Adipose tissue (tissue), 3 donors: ENCODE measurements at regions not wholly inside any gene's neighbourhood (a gene's known extent, or its start where the extent isn't known, plus 50 kb on each side); places are given as distances from the start of the nearest gene placed in this dataset.
"Not testable (repeated sequence)": the region's sequence is repeated elsewhere in the genome, so short reads cannot be mapped to it uniquely, and the experiment has no call there.

ENCODE experiments used
- H3K27ac ChIP-seq: one replicate; pipeline ENCODE4 v1.5.1; 2013; ENCODE audit warnings: low read depth, low read length
- WGBS, 3 donors: extraction: QIAGEN DNeasy Blood & Tissue Kit; methylation state at CpG; one replicate each; pipeline ENCODE4 v1.1.7; 2013; 5-methylcytosine and 5-hydroxymethylcytosine counted together
- donor health status: healthy with polysubstance abuse.
- donor health status: Bipolar disorder and iron deficiency.
- donor health status: healthy.

DNA sequence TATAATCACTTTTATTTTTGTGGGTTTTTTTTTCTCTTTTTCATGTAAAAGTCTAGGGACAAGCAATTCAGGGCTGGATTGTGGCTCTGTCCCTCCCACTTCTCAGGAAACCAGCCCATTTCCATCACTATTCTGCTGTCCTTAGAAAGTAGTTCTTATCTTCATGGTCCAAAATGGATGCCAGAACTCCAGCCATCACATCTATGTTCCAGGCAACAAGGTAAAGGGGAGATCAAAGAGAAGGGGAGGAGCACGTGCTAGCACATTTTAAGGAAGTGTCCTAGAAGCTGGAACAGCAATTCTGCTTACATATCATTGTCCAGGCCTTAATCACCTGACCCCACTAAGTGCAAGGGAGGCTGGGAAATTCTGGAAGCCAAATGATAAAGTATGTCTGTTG is 181.1 kb upstream of the C2CD4B start:
- H3K27ac ChIP-seq: no peak overlapping the region
- 74 to 80% (median 77%) methylated on average over 1 of the region's 1 CpG for WGBS, 3 donors

DNA sequence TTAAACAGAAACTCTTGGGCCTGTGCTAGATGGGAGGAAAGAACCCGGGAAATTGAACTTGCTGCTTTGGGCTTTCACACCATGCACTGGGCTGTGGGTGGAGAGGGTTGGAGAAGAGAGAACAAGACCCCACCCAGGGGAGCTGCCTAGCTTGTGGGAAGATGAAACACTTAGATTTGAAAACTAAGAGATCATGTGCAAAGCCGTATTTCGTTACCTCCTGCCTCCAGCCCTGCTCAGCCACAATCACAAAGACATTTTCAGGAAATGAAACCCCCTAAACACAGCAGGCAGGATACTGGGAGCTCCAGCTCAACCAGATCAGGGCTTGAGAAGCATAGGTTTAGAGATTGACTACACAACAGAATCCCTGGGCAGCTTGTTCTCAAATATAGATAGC is 183.0 kb upstream of the C2CD4B start:
- WGBS, 3 donors: 76 to 91% (median 78%) methylated on average over 3 of the region's 3 CpGs
- H3K27ac ChIP-seq: no peak overlapping the region

GRCh38 chr15:62348623-62349022 is 183.5 kb upstream of the C2CD4B start:
- no peak overlapping the region for H3K27ac ChIP-seq
- WGBS, 3 donors: 70 to 76% (median 73%) methylated on average over 3 of the region's 3 CpGs

DNA sequence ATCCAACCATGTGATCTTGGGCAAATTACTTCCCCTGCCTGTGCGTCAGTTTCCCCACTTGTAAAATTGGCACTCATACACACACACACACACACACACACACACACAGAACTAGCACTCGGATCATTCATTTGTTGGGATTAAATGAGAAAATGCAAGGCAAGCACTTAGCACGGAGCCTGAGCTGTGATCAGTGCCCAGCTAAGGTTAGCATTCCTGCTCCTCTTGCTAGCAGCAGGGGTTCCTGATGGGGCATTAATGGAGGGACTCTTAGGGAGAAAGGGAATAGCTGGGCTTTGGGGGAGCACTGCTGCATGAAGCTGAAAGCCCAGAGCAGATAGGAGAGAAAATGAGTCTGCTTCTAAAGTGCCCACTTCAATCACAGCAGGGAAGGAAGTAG is 187.7 kb upstream of the C2CD4B start:
- WGBS, 3 donors: 77 to 85% (median 79%) methylated on average over 3 of the region's 3 CpGs

DNA sequence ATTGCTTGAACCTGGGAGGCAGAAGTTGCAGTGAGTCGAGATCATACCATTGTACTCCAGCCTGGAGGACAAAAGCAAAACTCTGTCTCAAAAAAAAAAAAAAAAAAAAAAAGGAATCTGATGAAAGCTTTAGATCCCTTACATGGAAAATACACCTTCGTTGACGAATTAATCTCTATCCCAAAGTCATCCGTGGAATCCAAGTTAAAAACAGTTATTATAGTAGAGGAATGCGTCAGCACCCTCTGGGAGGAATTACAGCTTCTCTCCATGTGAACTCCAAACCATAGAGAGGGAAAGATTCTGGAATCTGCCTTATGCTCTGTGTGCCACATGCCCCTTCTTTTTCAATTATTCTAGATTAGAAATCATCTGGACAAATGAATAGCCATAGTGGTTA is 192.3 kb upstream of the C2CD4B start:
- 85 to 90% (median 86%) methylated on average over 5 of the region's 5 CpGs for WGBS, 3 donors
- H3K27ac ChIP-seq: no peak overlapping the region

More for the DNA sequence above, 187.7 kb upstream of the C2CD4B start:
- no peak overlapping the region for H3K27ac ChIP-seq

DNA sequence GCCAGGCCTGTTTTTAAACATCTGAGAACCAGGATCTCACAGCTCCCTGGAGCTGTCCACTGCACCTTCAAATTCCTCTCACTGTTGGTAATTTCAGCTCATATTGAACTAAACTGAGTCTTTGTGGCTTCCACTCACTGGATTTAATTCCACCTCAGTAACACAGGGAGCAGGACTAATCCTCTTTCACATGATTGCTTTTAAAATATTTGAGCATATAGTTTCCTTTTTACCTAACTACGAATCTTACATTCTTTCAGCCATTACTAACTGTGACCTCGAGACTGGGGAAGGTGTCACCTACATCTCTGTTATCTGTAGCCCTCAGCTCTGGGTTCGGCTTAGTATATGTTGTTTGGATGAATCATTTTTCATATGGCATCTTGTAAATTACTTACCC is 194.3 kb upstream of the C2CD4B start:
- WGBS, 3 donors: 56 to 78% (median 72%) methylated on average over 3 of the region's 3 CpGs
- H3K27ac ChIP-seq: no peak overlapping the region

DNA sequence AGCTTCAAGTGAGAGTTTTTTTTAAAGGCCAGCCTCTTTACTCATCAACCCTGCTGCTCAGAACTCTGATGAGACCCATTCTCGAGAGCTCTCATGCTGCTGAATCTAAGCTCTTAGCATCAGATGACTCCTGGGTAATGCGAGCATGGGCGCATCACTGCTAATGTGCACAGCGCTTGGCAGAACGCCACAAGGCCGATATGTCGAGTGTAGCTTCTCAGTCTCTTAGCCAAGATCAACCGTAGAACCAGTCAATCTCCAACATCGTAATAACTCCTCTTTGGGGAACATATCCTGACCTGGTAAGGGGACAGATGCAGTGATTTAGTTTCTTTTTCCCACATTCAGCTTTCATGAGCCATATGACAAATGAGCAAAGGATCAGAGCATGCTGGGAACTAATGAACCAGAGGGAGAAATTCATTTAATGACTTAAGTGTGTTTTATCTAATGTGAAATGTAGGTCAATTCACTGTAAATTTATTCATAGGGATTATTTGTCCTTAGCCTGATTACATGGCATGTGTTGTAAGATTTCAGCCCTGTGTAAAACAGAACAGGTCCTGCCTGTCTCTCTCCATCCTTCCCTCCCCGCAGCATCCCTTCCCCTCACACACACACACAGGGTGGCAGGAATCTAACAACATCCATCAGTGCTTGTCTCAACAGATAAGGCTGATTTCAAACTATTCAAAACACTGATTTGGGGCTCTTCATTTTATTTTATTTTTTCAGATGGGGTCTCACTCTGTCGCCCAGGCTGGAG is 195.4 kb upstream of the C2CD4B start:
- 73 to 79% (median 79%) methylated on average over 11 of the region's 11 CpGs for WGBS, 3 donors
- no peak overlapping the region for H3K27ac ChIP-seq

GRCh38 chr15:62362144-62362543 is 197.1 kb upstream of the C2CD4B start:
- no peak overlapping the region for H3K27ac ChIP-seq

GRCh38 chr15:62362608-62363007 is 197.5 kb upstream of the C2CD4B start:
- 42 to 51% (median 45%) methylated on average over 5 of the region's 5 CpGs for WGBS, 3 donors
- H3K27ac ChIP-seq: no peak overlapping the region

More at GRCh38 chr15:62362144-62362543, 197.1 kb upstream of the C2CD4B start:
- 76 to 89% (median 88%) methylated on average over 20 of the region's 20 CpGs for WGBS, 3 donors

GRCh38 chr15:62363913-62364312 is 198.8 kb upstream of the C2CD4B start:
- WGBS, 3 donors: 63 to 82% (median 66%) methylated on average over 1 of the region's 1 CpG
- no peak overlapping the region for H3K27ac ChIP-seq

GRCh38 chr15:62365795-62366442 is 200.8 kb upstream of the C2CD4B start:
- 58 to 81% (median 72%) methylated on average over 4 of the region's 4 CpGs for WGBS, 3 donors
- H3K27ac ChIP-seq: no peak overlapping the region

- H3K27ac ChIP-seq: no peak overlapping the region
- 66 to 86% (median 72%) methylated on average over 7 of the region's 7 CpGs for WGBS, 3 donors
These were observed 204.4 kb upstream of the C2CD4B start for GRCh38 chr15:62369454-62369853.

GRCh38 chr15:62371683-62372082 is 206.6 kb upstream of the C2CD4B start:
- 79 to 95% (median 87%) methylated on average over 4 of the region's 4 CpGs for WGBS, 3 donors
- H3K27ac ChIP-seq: not testable (repeated sequence)

GRCh38 chr15:62377736-62378480 is 212.8 kb upstream of the C2CD4B start:
- WGBS, 3 donors: 54 to 65% (median 55%) methylated on average over 3 of the region's 3 CpGs
- H3K27ac ChIP-seq: no peak overlapping the region

DNA sequence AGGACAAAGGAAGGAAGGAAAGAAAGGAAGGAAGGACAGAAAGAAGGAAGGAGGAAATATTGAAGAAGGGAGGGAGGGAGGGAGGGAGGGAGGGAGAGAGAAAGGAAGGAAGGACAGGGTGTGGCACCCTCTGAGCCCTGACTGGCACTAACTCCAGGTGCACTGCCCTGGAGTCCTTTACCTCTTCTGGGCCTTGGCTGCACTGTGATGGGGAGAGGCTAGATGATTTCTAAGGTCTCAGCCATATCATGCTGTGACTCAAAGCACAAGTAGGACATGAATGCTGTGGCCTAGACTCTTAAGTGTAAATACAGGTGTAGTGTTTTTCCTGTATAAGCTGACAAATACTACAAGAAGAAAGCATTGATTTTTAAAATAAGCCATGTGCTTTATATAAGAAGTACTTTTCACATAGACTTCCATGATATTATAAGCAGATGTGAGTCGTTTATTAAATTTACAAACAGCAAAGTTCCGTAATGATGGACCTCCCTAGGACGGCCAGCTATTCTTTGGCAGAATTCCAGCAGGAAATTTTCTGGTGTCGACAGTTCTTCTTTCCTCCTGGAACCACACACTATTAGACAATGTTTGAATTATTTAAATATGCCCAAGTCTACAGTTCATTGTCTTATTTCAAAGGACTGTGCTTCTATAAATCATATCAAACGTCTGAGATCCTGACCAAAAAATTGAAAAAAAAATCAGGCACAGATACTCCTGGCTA is 213.8 kb upstream of the C2CD4B start:
- no peak overlapping the region for H3K27ac ChIP-seq
- WGBS, 3 donors: 35 to 50% (median 36%) methylated on average over 5 of the region's 5 CpGs

GRCh38 chr15:62380011-62380410 is 214.9 kb upstream of the C2CD4B start:
- no peak overlapping the region for H3K27ac ChIP-seq
- 68 to 81% (median 77%) methylated on average over 4 of the region's 4 CpGs for WGBS, 3 donors

GRCh38 chr15:62382046-62382445 is 217.0 kb upstream of the C2CD4B start:
- 73 to 86% (median 83%) methylated on average over 1 of the region's 1 CpG for WGBS, 3 donors
- no peak overlapping the region for H3K27ac ChIP-seq

- WGBS, 3 donors: 0 to 1% (median 0%) methylated on average over 67 to 74 of the region's 74 CpGs
- peak within 1 kb of the TSS; percentile 77 for H3K27ac ChIP-seq
These were observed 225.1 kb upstream of the C2CD4B start, which contains the start of gene TLN2 for GRCh38 chr15:62389885-62390790. TSS of gene TLN2 (plus strand) at chr15:62390550.
